ENCODE measurements at regions not wholly inside any gene's neighbourhood (a gene's known extent, or its start where the extent isn't known, plus 50 kb on each side); places are given as distances from the start of the nearest gene placed in this dataset.
A peak's percentile ranks its signal among the peaks of the same experiment; 100 is the strongest.
"Not testable (repeated sequence)": the region's sequence is repeated elsewhere in the genome, so short reads cannot be mapped to it uniquely, and the experiment has no call there.

- H3K36me3 ChIP-seq, result peaks cover 0 to 19% (median 0%) of the 10 kb centered on the region in 11 experiments; a peak in 1 of 22 replicates
- no peaks in the 10 kb centered on the region for H3K27me3 ChIP-seq
- no peak for TF ChIP-seq Cebpa-rat (IDR thresholded peaks at IDR 0.05)
- peaks cover 0 to 9% (median 0%) of the 10 kb centered on the region in 10 experiments; a peak in 6 of 20 replicates for H3K4me1 ChIP-seq
- H3K9ac ChIP-seq, result no peak overlapping the region
- no peaks in the 10 kb centered on the region for H3K9me3 ChIP-seq (replicated peaks in 1 of 11)
- H3K4me2 ChIP-seq, result no peak overlapping the region
- no peak overlapping the region for H3K27ac ChIP-seq
- H3K4me3 ChIP-seq, result no peak overlapping the region
- H4K20me1 ChIP-seq, result no peaks in the 10 kb centered on the region
These were observed 95.4 kb upstream of the RAB40AL start for GRCh38 chrX:102841706-102842003.

DNA sequence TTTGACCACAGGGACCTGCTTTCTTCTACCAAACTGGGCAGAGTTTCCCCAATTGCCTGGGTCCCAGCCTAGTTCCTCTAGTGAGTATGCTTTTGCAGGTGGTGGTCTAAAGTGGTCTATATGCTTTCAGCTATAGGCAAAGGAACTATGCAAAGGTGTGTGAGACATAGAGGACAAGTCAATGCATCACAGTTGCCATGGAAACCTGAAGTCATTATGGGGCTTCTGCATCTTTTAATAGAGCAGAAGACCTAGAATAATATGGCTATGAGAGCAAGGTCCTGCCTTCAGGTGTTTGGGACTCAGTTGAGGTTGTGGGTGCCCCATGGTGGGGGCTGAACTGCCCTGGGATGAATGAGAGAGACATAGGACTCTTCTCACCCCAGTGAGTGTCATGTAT lies 92.1 kb upstream of the RAB40AL start:
- Histone ChIP-seq H3K9me3 (replicated peaks in 1 of 11) (no peaks in the 10 kb centered on the region), H3K9ac (no peak overlapping the region), H3K27me3 (no peaks in the 10 kb centered on the region), H3K4me2 (no peak overlapping the region), H3K4me3 (no peak overlapping the region), H4K20me1 (no peaks in the 10 kb centered on the region), H3K36me3 (peaks cover 0 to 11% (median 0%) of the 10 kb centered on the region in 11 experiments; a peak in 3 of 22 replicates), H3K27ac (no peak overlapping the region), H3K4me1 (peaks cover 0 to 9% (median 0%) of the 10 kb centered on the region in 10 experiments; a peak in 6 of 20 replicates)
- no peak for TF ChIP-seq Cebpa-rat (IDR thresholded peaks at IDR 0.05)

GRCh38 chrX:102846544-102847236 lies 90.4 kb upstream of the RAB40AL start:
- no peak overlapping the region for H3K4me3 ChIP-seq
- no peak overlapping the region for H3K27ac ChIP-seq
- H3K9ac ChIP-seq, result no peak overlapping the region
- no peaks in the 10 kb centered on the region for H3K4me1 ChIP-seq
- no peaks in the 10 kb centered on the region for H4K20me1 ChIP-seq
- TF ChIP-seq Cebpa-rat (IDR thresholded peaks at IDR 0.05), result no peak
- H3K9me3 ChIP-seq (replicated peaks in 1 of 11), result no peaks in the 10 kb centered on the region
- H3K36me3 ChIP-seq, result peaks cover 0 to 11% (median 0%) of the 10 kb centered on the region in 11 experiments; a peak in 3 of 22 replicates
- H3K27me3 ChIP-seq, result no peaks in the 10 kb centered on the region
- H3K4me2 ChIP-seq, result no peak overlapping the region

DNA sequence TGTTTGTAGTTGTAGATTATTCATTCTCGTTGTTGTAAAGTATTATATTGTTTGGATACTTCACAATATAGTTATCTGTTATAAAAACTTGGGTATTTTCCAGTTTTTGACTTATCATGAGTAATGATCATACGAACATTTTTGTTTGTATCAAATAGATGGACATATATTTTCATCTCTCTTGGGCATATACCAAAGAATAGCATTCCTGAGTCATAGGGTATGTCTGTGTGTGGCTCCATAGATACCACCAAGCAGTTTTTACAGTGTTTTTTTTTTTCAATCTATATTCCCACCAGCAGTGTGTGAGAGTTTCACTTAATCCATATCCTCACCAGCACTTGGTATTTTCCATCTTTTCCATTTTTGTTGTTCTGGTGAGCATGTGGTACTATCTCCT lies 89.7 kb upstream of the RAB40AL start:
- no peaks in the 10 kb centered on the region for H3K4me1 ChIP-seq
- H3K4me3 ChIP-seq, result no peak overlapping the region
- no peaks in the 10 kb centered on the region for H4K20me1 ChIP-seq
- H3K27me3 ChIP-seq, result no peaks in the 10 kb centered on the region
- H3K9me3 ChIP-seq (replicated peaks in 1 of 11), result no peaks in the 10 kb centered on the region
- peaks cover 0 to 11% (median 0%) of the 10 kb centered on the region in 11 experiments; a peak in 3 of 22 replicates for H3K36me3 ChIP-seq
- TF ChIP-seq Cebpa-rat (IDR thresholded peaks at IDR 0.05), result no peak
- no peak overlapping the region for H3K9ac ChIP-seq
- H3K4me2 ChIP-seq, result no peak overlapping the region
- no peak overlapping the region for H3K27ac ChIP-seq

DNA sequence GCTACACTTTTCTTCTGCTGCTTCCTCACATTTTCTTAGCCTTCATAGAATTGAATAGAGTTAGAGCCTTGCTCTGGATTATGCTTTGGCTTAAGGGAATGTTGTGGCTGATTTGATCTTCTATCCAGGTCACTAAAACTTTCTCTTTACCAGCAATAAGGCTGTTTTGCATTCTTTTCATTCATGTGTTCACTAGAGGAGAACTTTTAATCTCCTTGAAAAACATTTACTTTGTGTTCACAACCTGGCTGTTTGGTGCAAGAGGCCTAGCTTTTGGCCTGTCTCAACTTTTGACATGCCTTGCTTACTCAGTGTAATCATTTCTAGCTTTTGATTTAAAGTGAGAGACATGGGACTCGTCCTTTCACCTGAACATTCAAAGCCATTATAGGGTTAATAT lies 87.7 kb upstream of the RAB40AL start:
- Histone ChIP-seq H3K27me3 (no peaks in the 10 kb centered on the region), H4K20me1 (no peaks in the 10 kb centered on the region), H3K27ac (no peak overlapping the region), H3K4me1 (no peaks in the 10 kb centered on the region), H3K9ac (no peak overlapping the region), H3K4me3 (no peak overlapping the region), H3K4me2 (no peak overlapping the region), H3K9me3 (replicated peaks in 1 of 11) (0 out of 22 replicates have a peak, but pooled peaks cover 0 to 4% (median 0%) of the 10 kb centered on the region in 11 experiments), H3K36me3 (peaks cover 0 to 11% (median 3%) of the 10 kb centered on the region in 11 experiments; a peak in 3 of 22 replicates)
- TF ChIP-seq Cebpa-rat (IDR thresholded peaks at IDR 0.05), result no peak

GRCh38 chrX:102858826-102859549 lies 78.1 kb upstream of the RAB40AL start:
- H3K36me3 ChIP-seq, result not testable (repeated sequence)

GRCh38 chrX:102859550-102859871 lies 77.6 kb upstream of the RAB40AL start:
- Histone ChIP-seq H3K27ac (peak overlapping the region in 4 of 11 experiments; percentile 5 to 52 (median 30); a peak in 5 of 22 replicates), H4K20me1 (no peaks in the 10 kb centered on the region), H3K4me1 (peaks cover under 1 to 15% (median 10%) of the 10 kb centered on the region in 10 experiments; a peak in 14 of 20 replicates), H3K27me3 (no peaks in the 10 kb centered on the region), H3K9me3 (replicated peaks in 1 of 11) (peaks cover 7 to 31% (median 23%) of the 10 kb centered on the region in 11 experiments; a peak in 21 of 22 replicates), H3K4me3 (no peak overlapping the region), H3K4me2 (peak overlapping the region in 8 of 11 experiments; percentile 9 to 61 (median 43); a peak in 13 of 22 replicates), H3K36me3 (no peaks in the 10 kb centered on the region; a peak in 1 of 22 replicates), H3K9ac (no peak overlapping the region; a peak in 1 of 22 replicates)
- TF ChIP-seq Cebpa-rat (IDR thresholded peaks at IDR 0.05), result no peak

More at GRCh38 chrX:102858826-102859549, 78.1 kb upstream of the RAB40AL start:
- Histone ChIP-seq H3K9me3 (replicated peaks in 1 of 11) (peaks cover 7 to 31% (median 23%) of the 10 kb centered on the region in 11 experiments; a peak in 21 of 22 replicates), H3K4me2 (peak overlapping the region in 8 of 11 experiments; percentile 9 to 61 (median 43); a peak in 14 of 22 replicates), H3K4me1 (peaks cover 0 to 15% (median 10%) of the 10 kb centered on the region in 10 experiments; a peak in 13 of 20 replicates), H3K27ac (peak overlapping the region in 4 of 11 experiments; percentile 27 to 65 (median 46); a peak in 6 of 22 replicates)
- not testable (repeated sequence) for H4K20me1 ChIP-seq, H3K9ac ChIP-seq, H3K4me3 ChIP-seq, H3K27me3 ChIP-seq

- TF ChIP-seq Cebpa-rat (IDR thresholded peaks at IDR 0.05), result no peak
- no peaks in the 10 kb centered on the region; a peak in 1 of 22 replicates for H3K36me3 ChIP-seq
- H3K9me3 ChIP-seq (replicated peaks in 1 of 11), result peaks cover 7 to 31% (median 23%) of the 10 kb centered on the region in 11 experiments; a peak in 21 of 22 replicates
- peaks cover 4 to 15% (median 10%) of the 10 kb centered on the region in 10 experiments; a peak in 16 of 20 replicates for H3K4me1 ChIP-seq
- no peaks in the 10 kb centered on the region for H4K20me1 ChIP-seq
- peak overlapping the region in 1 of 11 experiments; percentile 52; a peak in 1 of 22 replicates for H3K27ac ChIP-seq
- no peak overlapping the region for H3K4me2 ChIP-seq
- no peak overlapping the region for H3K4me3 ChIP-seq
- no peak overlapping the region for H3K9ac ChIP-seq
- no peaks in the 10 kb centered on the region for H3K27me3 ChIP-seq
These were observed 76.8 kb upstream of the RAB40AL start for GRCh38 chrX:102860235-102860634.

DNA sequence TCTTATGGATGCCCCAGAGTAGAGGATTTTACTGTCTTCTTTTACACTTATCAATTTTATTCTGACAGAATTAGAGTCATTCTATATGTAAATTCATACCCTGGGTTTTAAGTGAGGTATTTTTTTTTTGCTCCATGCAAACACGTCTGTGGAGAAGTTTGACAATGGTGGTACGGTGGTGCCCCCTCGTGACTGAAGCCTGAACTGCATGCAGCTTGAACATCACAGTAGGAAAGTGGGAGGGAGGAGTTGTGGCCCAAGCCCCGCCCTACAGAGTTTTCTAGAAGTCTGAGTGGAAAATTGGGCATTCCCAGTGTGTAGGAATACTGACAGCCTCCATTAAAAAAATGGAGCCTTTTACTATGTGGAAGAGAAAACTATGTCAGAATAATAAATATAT lies 73.3 kb upstream of the RAB40AL start:
- H3K27me3 ChIP-seq, result no peaks in the 10 kb centered on the region
- no peak overlapping the region for H3K4me2 ChIP-seq
- no peaks in the 10 kb centered on the region for H4K20me1 ChIP-seq
- TF ChIP-seq Cebpa-rat (IDR thresholded peaks at IDR 0.05), result no peak
- no peak overlapping the region for H3K27ac ChIP-seq
- H3K9me3 ChIP-seq (replicated peaks in 1 of 11), result peaks cover 0 to 11% (median 9%) of the 10 kb centered on the region in 11 experiments; a peak in 16 of 22 replicates
- H3K4me3 ChIP-seq, result no peak overlapping the region
- H3K9ac ChIP-seq, result no peak overlapping the region
- peaks cover 4 to 12% (median 9%) of the 10 kb centered on the region in 10 experiments; a peak in 16 of 20 replicates for H3K4me1 ChIP-seq
- H3K36me3 ChIP-seq, result no peaks in the 10 kb centered on the region
